Epithelial cell of esophagus (primary cell): ENCODE measurements at regions not wholly inside any gene's neighbourhood (a gene's known extent, or its start where the extent isn't known, plus 50 kb on each side); places are given as distances from the start of the nearest gene placed in this dataset.

Source experiments
- DNase-seq: peaks from one replicate; pipeline ENCODE4 v3.0.0; 2010; ENCODE audit warnings: low read depth
- H3K4me3 ChIP-seq: 2 replicates; pipeline ENCODE4 v1.5.1; 2011; ENCODE audit warnings: mild to moderate bottlenecking, low read length, control low read depth
- TF ChIP-seq, protein P1 (sequence below): IDR thresholded peaks from 2 replicates; pipeline ENCODE4 v1.5.1; 2011; ENCODE audit warnings: low read depth, mild to moderate bottlenecking, low read length, control low read depth, inconsistent platforms; ENCODE audit not compliant: insufficient read depth; ENCODE audit errors: missing control alignments

DNA sequence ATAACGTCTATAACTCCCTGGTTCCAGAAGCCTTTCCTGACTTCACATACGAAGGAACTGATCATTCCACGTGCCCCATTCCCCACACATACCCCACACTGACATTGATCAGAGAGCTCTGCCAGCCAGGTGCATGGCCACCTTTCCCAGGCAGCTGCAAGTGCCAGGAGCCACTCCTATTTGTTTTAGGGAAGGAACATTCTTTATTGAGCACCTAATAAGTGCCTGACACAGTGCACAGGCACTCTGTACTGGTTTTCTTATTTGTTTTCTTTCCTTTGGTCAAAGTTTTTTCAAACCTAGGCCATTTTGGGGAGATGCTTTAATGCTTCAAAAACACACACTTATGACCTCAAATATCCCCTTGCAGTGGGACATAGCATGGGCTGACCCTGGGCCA, 50.0 kb downstream of the PITPNM2 start:
- H3K4me3 ChIP-seq, result no peak overlapping the region
- TF ChIP-seq, protein P1, sequence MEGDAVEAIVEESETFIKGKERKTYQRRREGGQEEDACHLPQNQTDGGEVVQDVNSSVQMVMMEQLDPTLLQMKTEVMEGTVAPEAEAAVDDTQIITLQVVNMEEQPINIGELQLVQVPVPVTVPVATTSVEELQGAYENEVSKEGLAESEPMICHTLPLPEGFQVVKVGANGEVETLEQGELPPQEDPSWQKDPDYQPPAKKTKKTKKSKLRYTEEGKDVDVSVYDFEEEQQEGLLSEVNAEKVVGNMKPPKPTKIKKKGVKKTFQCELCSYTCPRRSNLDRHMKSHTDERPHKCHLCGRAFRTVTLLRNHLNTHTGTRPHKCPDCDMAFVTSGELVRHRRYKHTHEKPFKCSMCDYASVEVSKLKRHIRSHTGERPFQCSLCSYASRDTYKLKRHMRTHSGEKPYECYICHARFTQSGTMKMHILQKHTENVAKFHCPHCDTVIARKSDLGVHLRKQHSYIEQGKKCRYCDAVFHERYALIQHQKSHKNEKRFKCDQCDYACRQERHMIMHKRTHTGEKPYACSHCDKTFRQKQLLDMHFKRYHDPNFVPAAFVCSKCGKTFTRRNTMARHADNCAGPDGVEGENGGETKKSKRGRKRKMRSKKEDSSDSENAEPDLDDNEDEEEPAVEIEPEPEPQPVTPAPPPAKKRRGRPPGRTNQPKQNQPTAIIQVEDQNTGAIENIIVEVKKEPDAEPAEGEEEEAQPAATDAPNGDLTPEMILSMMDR, result no peak
- no peak for DNase-seq

- DNase-seq, result no peak
- TF ChIP-seq, protein P1, result no peak
Observed at GRCh38 chr12:123100450-123100849, 50.4 kb downstream of the PITPNM2 start.

GRCh38 chr12:123099560-123100192, 51.2 kb downstream of the PITPNM2 start:
- H3K4me3 ChIP-seq, result no peak overlapping the region
- TF ChIP-seq, protein P1, result no peak
- DNase-seq, result no peak

More at GRCh38 chr12:123100450-123100849, 50.4 kb downstream of the PITPNM2 start:
- H3K4me3 ChIP-seq, result no peak overlapping the region

DNA sequence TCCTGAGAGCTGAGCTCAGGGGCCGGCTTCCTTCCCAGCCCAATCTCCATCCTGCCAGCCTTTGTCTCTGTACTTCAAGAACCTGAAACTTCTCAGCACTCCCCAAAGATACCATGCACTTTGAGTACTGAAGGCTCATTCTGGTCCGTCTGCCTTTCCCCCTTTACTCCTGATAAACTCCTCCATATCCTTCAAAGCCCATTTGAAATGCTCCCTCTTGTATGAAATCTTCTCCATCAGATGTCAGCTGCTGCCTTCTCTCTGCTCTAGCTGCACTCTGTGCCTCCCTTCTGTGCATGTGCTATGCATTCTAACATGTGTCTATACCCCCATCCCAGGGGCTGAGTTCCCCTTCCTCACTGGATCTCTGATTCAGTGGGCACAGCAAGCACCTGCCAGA, 52.1 kb downstream of the PITPNM2 start:
- no peak overlapping the region for H3K4me3 ChIP-seq
- TF ChIP-seq, protein P1, result no peak
- DNase-seq, result no peak

DNA sequence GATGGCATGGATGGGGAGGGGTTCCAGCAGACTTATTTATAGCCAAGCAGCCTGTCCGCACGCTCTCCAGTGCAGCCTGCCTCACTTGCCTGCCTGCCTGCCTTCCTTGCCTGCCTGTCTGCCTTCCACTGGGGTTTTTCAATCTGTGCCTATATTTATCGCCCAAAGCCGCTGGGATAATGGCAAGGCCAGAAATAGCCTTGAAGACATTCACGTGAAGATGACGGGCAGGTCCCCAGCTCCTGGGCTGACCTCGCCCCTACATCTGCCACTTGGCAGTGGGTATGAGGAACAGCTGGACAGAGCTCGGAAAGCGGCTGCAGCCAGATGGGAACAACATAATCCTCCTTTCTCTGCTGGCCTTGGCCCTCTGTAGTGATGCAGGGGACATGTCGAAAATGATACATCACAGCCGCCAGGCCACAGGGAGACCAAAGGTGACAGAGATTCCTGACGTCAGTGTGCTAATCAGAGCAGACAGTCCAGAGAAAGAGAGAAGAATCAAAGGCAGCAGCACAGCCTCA, 53.3 kb downstream of the PITPNM2 start:
- no peak for DNase-seq
- TF ChIP-seq, protein P1, result no peak
- H3K4me3 ChIP-seq, result no peak overlapping the region

- DNase-seq, result no peak
- TF ChIP-seq, protein P1, result no peak
- H3K4me3 ChIP-seq, result no peak overlapping the region
Observed at GRCh38 chr12:123096741-123097140, 54.1 kb downstream of the PITPNM2 start.

GRCh38 chr12:123096182-123096581, 54.7 kb downstream of the PITPNM2 start:
- no peak overlapping the region for H3K4me3 ChIP-seq
- DNase-seq, result no peak
- TF ChIP-seq, protein P1, result no peak
